ENCODE measurements at regions not wholly inside any gene's neighbourhood (a gene's known extent, or its start where the extent isn't known, plus 50 kb on each side); places are given as distances from the start of the nearest gene placed in this dataset.

- DNase-seq: peak; percentile 25
These were observed 60.4 kb downstream of the NPY2R start for GRCh38 chr4:155268821-155269220.

- DNase-seq: no peak
These were observed 62.2 kb downstream of the NPY2R start for GRCh38 chr4:155270671-155271070.

GRCh38 chr4:155271557-155271956 lies 63.1 kb downstream of the NPY2R start:
- DNase-seq: no peak

GRCh38 chr4:155288999-155289398 lies 80.6 kb downstream of the NPY2R start:
- DNase-seq: no peak
